HUDEP-2 (cell line): ENCODE measurements at regions not wholly inside any gene's neighbourhood (a gene's known extent, or its start where the extent isn't known, plus 50 kb on each side); places are given as distances from the start of the nearest gene placed in this dataset.
"Not testable (repeated sequence)": the region's sequence is repeated elsewhere in the genome, so short reads cannot be mapped to it uniquely, and the experiment has no call there.

Experiments used
- DNase-seq, 76 experiments: peaks; one replicate each; lab custom pipeline; 2025; ENCODE audit not compliant: unreplicated experiment in 76 of 76; lab: John Stamatoyannopoulos, UW

GRCh38 chr2:123468071-123468470 is 557.0 kb upstream of the CNTNAP5 start:
- DNase-seq = no peak

- no peak for DNase-seq
These were observed 543.7 kb upstream of the CNTNAP5 start for GRCh38 chr2:123481406-123481805.

- no peak for DNase-seq
These were observed 540.0 kb upstream of the CNTNAP5 start for GRCh38 chr2:123485056-123485455.

- DNase-seq = no peak
These were observed 531.4 kb upstream of the CNTNAP5 start for GRCh38 chr2:123493687-123494086.

GRCh38 chr2:123495241-123495640 is 529.8 kb upstream of the CNTNAP5 start:
- DNase-seq = no peak

- no peak for DNase-seq
These were observed 524.7 kb upstream of the CNTNAP5 start for GRCh38 chr2:123500346-123500745.

GRCh38 chr2:123500988-123501387 is 524.1 kb upstream of the CNTNAP5 start:
- DNase-seq = no peak

- DNase-seq = no peak
These were observed 522.2 kb upstream of the CNTNAP5 start for GRCh38 chr2:123502931-123503330.

GRCh38 chr2:123512547-123512946 is 512.5 kb upstream of the CNTNAP5 start:
- no peak for DNase-seq

GRCh38 chr2:123513351-123513750 is 511.7 kb upstream of the CNTNAP5 start:
- DNase-seq = no peak

GRCh38 chr2:123514613-123515207 is 510.4 kb upstream of the CNTNAP5 start:
- DNase-seq = no peak

- no peak for DNase-seq
These were observed 506.7 kb upstream of the CNTNAP5 start for GRCh38 chr2:123518367-123518766.

- no peak for DNase-seq
These were observed 503.2 kb upstream of the CNTNAP5 start for GRCh38 chr2:123521854-123522253.

GRCh38 chr2:123522498-123522897 is 502.6 kb upstream of the CNTNAP5 start:
- not testable (repeated sequence) for DNase-seq

GRCh38 chr2:123528996-123529707 is 495.9 kb upstream of the CNTNAP5 start:
- no peak for DNase-seq

GRCh38 chr2:123530004-123530403 is 495.1 kb upstream of the CNTNAP5 start:
- DNase-seq = no peak

GRCh38 chr2:123532126-123532525 is 493.0 kb upstream of the CNTNAP5 start:
- no peak for DNase-seq

- DNase-seq = no peak
These were observed 492.1 kb upstream of the CNTNAP5 start for GRCh38 chr2:123532994-123533393.

GRCh38 chr2:123540291-123540690 is 484.8 kb upstream of the CNTNAP5 start:
- DNase-seq = no peak

- DNase-seq = no peak
These were observed 478.7 kb upstream of the CNTNAP5 start for GRCh38 chr2:123546353-123546752.

GRCh38 chr2:123563515-123563914 is 461.6 kb upstream of the CNTNAP5 start:
- no peak for DNase-seq

GRCh38 chr2:123566291-123566946 is 458.7 kb upstream of the CNTNAP5 start:
- DNase-seq = no peak
